HCT116 (cell line): ENCODE measurements at regions not wholly inside any gene's neighbourhood (a gene's known extent, or its start where the extent isn't known, plus 50 kb on each side); places are given as distances from the start of the nearest gene placed in this dataset.

ENCODE experiments used
- ATAC-seq: fragments of 200-7000 bp; cut with Tn5 transposase; 2 replicates; pipeline ENCODE4 v1.9.1; 2020; ENCODE audit warnings: mild to moderate bottlenecking, moderate library complexity
- BruUV-seq: library from RNA; stranded (reverse); fragments of 400-500 nt; replicated peaks from 2 replicates; lab custom pipeline; 2021; lab: Mats Ljungman, UMichigan
- CTCF ChIA-PET: fragments of 300-600 bp; sonication (Branson Sonifier 250); formaldehyde crosslinking; loops from one replicate; lab custom pipeline; 2021; ENCODE audit warnings: antibody characterized with exemption; lab: Charles Lee
- POLR2A ChIA-PET: fragments of 300-600, 350-600 bp; sonication (Branson Sonifier 250); formaldehyde crosslinking; loops from one replicate; lab custom pipeline; 2021; ENCODE audit warnings: antibody characterized with exemption; lab: Charles Lee
- RAD21 ChIA-PET, 2 experiments: fragments of 300-600 bp; sonication (Branson Sonifier 250); formaldehyde crosslinking; loops; one replicate each; lab custom pipeline; 2023; ENCODE audit warnings: low total read pairs in 2 of 2; ENCODE audit not compliant: uncharacterized antibody in 2 of 2, unreplicated experiment in 2 of 2, low non-redundant PET in 1 of 2; lab: Charles Lee
- DNase-seq: peaks from one replicate; pipeline ENCODE4 v3.0.0-alpha.2; 2010; ENCODE audit warnings: low read depth, low spot score
- H2AFZ ChIP-seq: fragments of 200-600 bp; shearing (Covaris generic), sonication (generic); 2 replicates; pipeline ENCODE4 v1.6.1; 2017; ENCODE audit warnings: low read depth, mixed run types, mixed read lengths, antibody characterized with exemption, low read length; ENCODE audit not compliant: poor library complexity, severe bottlenecking
- H3K27ac ChIP-seq: 2 replicates; pipeline ENCODE4 v1.5.1; 2012; ENCODE audit warnings: low read depth, low read length
- H3K27me3 ChIP-seq: fragments of 200-600 bp; sonication (generic); 2 replicates; pipeline ENCODE4 v1.6.1; 2016; ENCODE audit warnings: mixed run types, low read length, mixed read lengths; ENCODE audit not compliant: insufficient read depth
- H3K36me3 ChIP-seq, 2 experiments: fragments of 200-500 bp in 1 of 2; fragments of 200-600 bp in 1 of 2; sonication (Bioruptor generic) in 1 of 2; sonication (generic) in 1 of 2; 2 replicates each; pipeline versions ENCODE4 v1.5.1 to v1.6.1; 2014 to 2016; ENCODE audit warnings: low read length in 2 of 2, inconsistent platforms in 1 of 2, mixed read lengths in 1 of 2, mixed run types in 1 of 2; ENCODE audit not compliant: insufficient read depth in 2 of 2, control insufficient read depth in 1 of 2
- H3K4me1 ChIP-seq, 2 experiments: fragments of 200-600 bp in 1 of 2; sonication (generic) in 1 of 2; 2 replicates each; pipeline versions ENCODE4 v1.5.1 to v1.6.1; 2012 to 2017; ENCODE audit warnings: low read length in 2 of 2, inconsistent platforms in 1 of 2, mild to moderate bottlenecking in 1 of 2, mixed read lengths in 1 of 2, mixed run types in 1 of 2, moderate library complexity in 1 of 2; ENCODE audit not compliant: insufficient read depth in 2 of 2, control insufficient read depth in 1 of 2
- H3K4me2 ChIP-seq: fragments of 200-600 bp; sonication (generic); 2 replicates; pipeline ENCODE4 v1.6.1; 2017; ENCODE audit warnings: mixed run types, low read length, mixed read lengths
- H3K4me3 ChIP-seq, 2 experiments: fragments of 200-600 bp in 1 of 2; sonication (generic) in 1 of 2; replicated peaks in 1 of 2; 2 replicates each; pipeline ENCODE4 v1.5.1; 2011 to 2016; ENCODE audit warnings: low read length in 2 of 2, control low read depth in 1 of 2, low read depth in 1 of 2, mild to moderate bottlenecking in 1 of 2, mixed read lengths in 1 of 2, mixed run types in 1 of 2
- H3K79me2 ChIP-seq: fragments of 200-600 bp; sonication (generic); 2 replicates; pipeline ENCODE4 v1.6.1; 2017; ENCODE audit warnings: mild to moderate bottlenecking, mixed run types, low read length, moderate library complexity, mixed read lengths; ENCODE audit not compliant: insufficient read depth
- H3K9ac ChIP-seq: fragments of 200-600 bp; sonication (generic); 2 replicates; pipeline ENCODE4 v1.6.1; 2016; ENCODE audit warnings: low read length, mixed read lengths
- H3K9me2 ChIP-seq: fragments of 200-600 bp; sonication (generic), shearing (Covaris generic); 2 replicates; pipeline ENCODE4 v1.6.1; 2017; ENCODE audit warnings: mixed run types, mild to moderate bottlenecking, moderate library complexity; ENCODE audit not compliant: insufficient read depth
- H3K9me3 ChIP-seq, 2 experiments: fragments of 200-500 bp in 1 of 2; fragments of 200-600 bp in 1 of 2; sonication (Bioruptor generic) in 1 of 2; sonication (generic) in 1 of 2; 2 replicates each; pipeline ENCODE4 v1.6.1; 2014 to 2017; ENCODE audit warnings: low read length in 2 of 2, mixed read lengths in 2 of 2, inconsistent platforms in 1 of 2, low read depth in 1 of 2, mild to moderate bottlenecking in 1 of 2, mixed run types in 1 of 2, moderate library complexity in 1 of 2; ENCODE audit not compliant: control insufficient read depth in 1 of 2, insufficient read depth in 1 of 2
- H4K20me1 ChIP-seq: fragments of 200-600 bp; sonication (generic), shearing (Covaris generic); 2 replicates; pipeline ENCODE4 v1.6.1; 2017; ENCODE audit warnings: mixed run types, mild to moderate bottlenecking, moderate library complexity; ENCODE audit not compliant: insufficient read depth
- CEBPB ChIP-seq: IDR thresholded peaks from 2 replicates; pipeline ENCODE4 v1.6.1; 2012; ENCODE audit warnings: low read depth
- EGR1 ChIP-seq: IDR thresholded peaks from 2 replicates; pipeline ENCODE4 v1.6.1; 2012; ENCODE audit warnings: low read depth
- POLR2AphosphoS5 ChIP-seq: IDR thresholded peaks from 2 replicates; pipeline ENCODE4 v1.6.1; 2011; ENCODE audit warnings: mild to moderate bottlenecking, low read depth, low read length, moderate library complexity
- RAD21 ChIP-seq: IDR thresholded peaks from 2 replicates; pipeline ENCODE4 v1.6.1; 2012; ENCODE audit warnings: low read depth, mild to moderate bottlenecking
- SIN3A ChIP-seq: IDR thresholded peaks from 2 replicates; pipeline ENCODE4 v1.6.1; 2012; ENCODE audit warnings: low read depth
- SRF ChIP-seq: IDR thresholded peaks from 2 replicates; pipeline ENCODE4 v1.6.1; 2012; ENCODE audit warnings: low read depth
- ZFX ChIP-seq: fragments of 450-650 bp; IDR thresholded peaks from 2 replicates; pipeline ENCODE4 v1.6.1; 2017
- intact Hi-C: fragments of 100-400 bp; cut with micrococcal nuclease; formaldehyde crosslinking; loops from 2 replicates; pipeline ENCODE4 v1.10.0; 2022
- TF ChIP-seq, protein P1 (sequence below): IDR thresholded peaks from 2 replicates; pipeline ENCODE4 v1.6.1; 2012; ENCODE audit warnings: low read depth

DNA sequence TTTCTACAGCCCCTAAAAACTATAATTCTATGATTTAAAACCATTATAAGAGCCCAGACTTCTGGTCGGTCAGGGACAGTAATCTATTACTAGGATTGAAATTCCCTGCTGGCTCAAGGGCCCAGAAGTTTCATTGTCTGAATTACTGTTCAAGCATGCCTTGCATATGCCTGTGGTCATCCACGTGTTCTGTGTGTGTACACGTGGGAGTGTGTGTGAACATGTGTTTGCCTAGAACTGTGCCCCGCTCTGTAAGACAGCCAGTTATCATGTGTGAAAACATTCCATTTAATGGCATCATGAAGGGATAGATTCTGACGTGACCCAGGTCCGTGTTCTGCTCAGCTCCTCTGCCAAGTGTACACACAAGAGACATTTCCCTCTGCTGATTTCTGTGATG, 189.3 kb upstream of the NECTIN1 start:
- Histone ChIP-seq H2AFZ (no peak overlapping the region), H3K36me3 (no peaks in the 10 kb centered on the region), H3K79me2 (no peaks in the 10 kb centered on the region), H3K4me1 (no peaks in the 10 kb centered on the region), H3K9me2 (no peaks in the 10 kb centered on the region), H3K9me3 (no peaks in the 10 kb centered on the region), H3K4me2 (no peak overlapping the region), H3K9ac (no peak overlapping the region), H4K20me1 (no peaks in the 10 kb centered on the region), H3K4me3 (no peak overlapping the region), H3K27me3 (peaks cover 65% of the 10 kb centered on the region), H3K27ac (no peak overlapping the region)
- RAD21 ChIA-PET, result no interaction called here
- POLR2A ChIA-PET, result no interaction called here
- TF ChIP-seq SIN3A (no peak), EGR1 (no peak)
- no peak for DNase-seq
- CTCF ChIA-PET, result no interaction called here
- no TSS peak for BruUV-seq
- ATAC-seq, result no peak
- intact Hi-C loops, result no loop called here

DNA sequence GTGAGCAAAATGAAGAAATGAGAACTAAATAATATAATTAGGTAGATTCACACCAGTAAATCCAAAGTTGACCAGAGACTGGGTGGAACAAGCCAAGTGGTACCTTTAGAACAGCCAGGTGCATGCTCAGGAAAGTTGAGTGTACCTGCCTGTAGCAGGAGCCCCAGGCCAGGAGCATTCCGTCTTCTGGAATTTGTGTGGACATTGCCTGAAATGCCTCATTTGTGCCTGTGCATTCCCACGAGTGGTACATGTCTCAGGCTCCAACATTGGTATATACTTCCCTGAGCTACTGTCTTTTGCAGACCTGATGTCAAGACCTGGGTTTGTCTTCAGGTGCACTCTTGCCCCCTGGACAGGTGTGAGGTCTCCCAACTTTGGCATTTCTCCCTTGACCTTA, 187.6 kb upstream of the NECTIN1 start:
- H3K4me2 ChIP-seq, result no peak overlapping the region
- H2AFZ ChIP-seq, result no peak overlapping the region
- ChIA-PET RAD21 (no interaction called here), CTCF (no interaction called here), POLR2A (no interaction called here)
- no peaks in the 10 kb centered on the region for H3K9me3 ChIP-seq
- H3K9ac ChIP-seq, result no peak overlapping the region
- intact Hi-C loops, result no loop called here
- no TSS peak for BruUV-seq
- no peak for ATAC-seq
- no peaks in the 10 kb centered on the region for H3K4me1 ChIP-seq
- no peaks in the 10 kb centered on the region for H3K9me2 ChIP-seq
- H3K27ac ChIP-seq, result no peak overlapping the region
- TF ChIP-seq SIN3A, result no peak
- TF ChIP-seq ZFX, result no peak
- no peak for TF ChIP-seq RAD21
- TF ChIP-seq SRF, result no peak
- no peak for TF ChIP-seq POLR2AphosphoS5
- TF ChIP-seq, protein P1, sequence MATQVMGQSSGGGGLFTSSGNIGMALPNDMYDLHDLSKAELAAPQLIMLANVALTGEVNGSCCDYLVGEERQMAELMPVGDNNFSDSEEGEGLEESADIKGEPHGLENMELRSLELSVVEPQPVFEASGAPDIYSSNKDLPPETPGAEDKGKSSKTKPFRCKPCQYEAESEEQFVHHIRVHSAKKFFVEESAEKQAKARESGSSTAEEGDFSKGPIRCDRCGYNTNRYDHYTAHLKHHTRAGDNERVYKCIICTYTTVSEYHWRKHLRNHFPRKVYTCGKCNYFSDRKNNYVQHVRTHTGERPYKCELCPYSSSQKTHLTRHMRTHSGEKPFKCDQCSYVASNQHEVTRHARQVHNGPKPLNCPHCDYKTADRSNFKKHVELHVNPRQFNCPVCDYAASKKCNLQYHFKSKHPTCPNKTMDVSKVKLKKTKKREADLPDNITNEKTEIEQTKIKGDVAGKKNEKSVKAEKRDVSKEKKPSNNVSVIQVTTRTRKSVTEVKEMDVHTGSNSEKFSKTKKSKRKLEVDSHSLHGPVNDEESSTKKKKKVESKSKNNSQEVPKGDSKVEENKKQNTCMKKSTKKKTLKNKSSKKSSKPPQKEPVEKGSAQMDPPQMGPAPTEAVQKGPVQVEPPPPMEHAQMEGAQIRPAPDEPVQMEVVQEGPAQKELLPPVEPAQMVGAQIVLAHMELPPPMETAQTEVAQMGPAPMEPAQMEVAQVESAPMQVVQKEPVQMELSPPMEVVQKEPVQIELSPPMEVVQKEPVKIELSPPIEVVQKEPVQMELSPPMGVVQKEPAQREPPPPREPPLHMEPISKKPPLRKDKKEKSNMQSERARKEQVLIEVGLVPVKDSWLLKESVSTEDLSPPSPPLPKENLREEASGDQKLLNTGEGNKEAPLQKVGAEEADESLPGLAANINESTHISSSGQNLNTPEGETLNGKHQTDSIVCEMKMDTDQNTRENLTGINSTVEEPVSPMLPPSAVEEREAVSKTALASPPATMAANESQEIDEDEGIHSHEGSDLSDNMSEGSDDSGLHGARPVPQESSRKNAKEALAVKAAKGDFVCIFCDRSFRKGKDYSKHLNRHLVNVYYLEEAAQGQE, result no peak
- no peak for TF ChIP-seq CEBPB
- peaks cover 51% of the 10 kb centered on the region for H3K27me3 ChIP-seq
- H3K4me3 ChIP-seq, result no peak overlapping the region
- H3K79me2 ChIP-seq, result no peaks in the 10 kb centered on the region
- no peaks in the 10 kb centered on the region for H4K20me1 ChIP-seq
- no peak for DNase-seq
- no peaks in the 10 kb centered on the region for H3K36me3 ChIP-seq
